K562 (cell line): ENCODE measurements at regions not wholly inside any gene's neighbourhood (a gene's known extent, or its start where the extent isn't known, plus 50 kb on each side); places are given as distances from the start of the nearest gene placed in this dataset.

Experiments used
- CTCF ChIP-seq, 3 experiments: IDR thresholded peaks in 2 of 3; conservative IDR thresholded peaks in 1 of 3; 2 replicates each; pipeline ENCODE4 v1.5.1; 2011 to 2012; ENCODE audit warnings: low read length in 3 of 3, mild to moderate bottlenecking in 3 of 3, control low read depth in 2 of 3, improper control_type of control experiment in 1 of 3, inconsistent platforms in 1 of 3, low read depth in 1 of 3, mixed read lengths in 1 of 3, moderate library complexity in 1 of 3; ENCODE audit not compliant: insufficient read depth in 2 of 3
- DLX4 ChIP-seq: fragments of 250-450 bp; sonication (Bioruptor Pico); IDR thresholded peaks from 2 replicates; pipeline ENCODE4 v1.6.1; 2021; ENCODE audit warnings: mild to moderate bottlenecking
- NCOA1 ChIP-seq: fragments of 450-650 bp; IDR thresholded peaks from 2 replicates; pipeline ENCODE4 v1.6.1; 2016; ENCODE audit warnings: low read depth
- NR3C1 ChIP-seq: sonication (generic); formaldehyde crosslinking; IDR thresholded peaks from 2 replicates; pipeline ENCODE4 v1.8.1; 2022; ENCODE audit warnings: missing genetic modification reagents
- PHB2 ChIP-seq: fragments of 450-650 bp; IDR thresholded peaks from 2 replicates; pipeline ENCODE4 v1.6.1; 2017; ENCODE audit warnings: low read depth
- POLR2A ChIP-seq: fragments of 450-650 bp; conservative IDR thresholded peaks from 2 replicates; pipeline ENCODE4 v1.6.1; 2016
- TAF1 ChIP-seq: IDR thresholded peaks from 2 replicates; pipeline ENCODE4 v1.6.1; 2011; ENCODE audit warnings: mild to moderate bottlenecking, low read length, moderate library complexity; ENCODE audit not compliant: insufficient read depth, control insufficient read depth, severe bottlenecking; ENCODE audit errors: extremely low read depth
- USF1 ChIP-seq: sonication (generic); formaldehyde crosslinking; IDR thresholded peaks from 2 replicates; pipeline ENCODE4 v1.9.0; 2022; ENCODE audit warnings: mild to moderate bottlenecking, missing genetic modification reagents
- ZBTB1 ChIP-seq: sonication (generic); formaldehyde crosslinking; IDR thresholded peaks from 2 replicates; pipeline ENCODE4 v1.8.1; 2023; ENCODE audit warnings: missing genetic modification reagents, low read depth, mild to moderate bottlenecking, borderline replicate concordance
- ZNF143 ChIP-seq: sonication (generic); formaldehyde crosslinking; IDR thresholded peaks from 2 replicates; pipeline ENCODE4 v1.9.0; 2022; ENCODE audit warnings: mild to moderate bottlenecking, missing genetic modification reagents
- ZZZ3 ChIP-seq: fragments of 450-650 bp; IDR thresholded peaks from 2 replicates; pipeline ENCODE4 v1.6.1; 2016; ENCODE audit warnings: antibody characterized with exemption, mild to moderate bottlenecking, moderate library complexity

GRCh38 chr1:5506634-5507033 lies 485.6 kb downstream of the NPHP4 start:
- TF ChIP-seq DLX4 (CRISPR knock-in tag) (no peak), PHB2 (no peak), ZNF143 (no peak), USF1 (no peak), CTCF (IDR thresholded peaks at IDR 0.05 in 2 of 3, conservative IDR thresholded peaks at IDR 0.05 in 1 of 3; ENCODE audit: insufficient read depth in 2 of 3, low read depth in 1 of 3, low read length in 3 of 3) (no peak), ZZZ3 (no peak), NR3C1 (no peak), ZBTB1 (no peak), POLR2A (no peak), NCOA1 (no peak), TAF1 (no peak)
